GM23338 (cell line): ENCODE measurements at regions not wholly inside any gene's neighbourhood (a gene's known extent, or its start where the extent isn't known, plus 50 kb on each side); places are given as distances from the start of the nearest gene placed in this dataset.

Experiments
- ATAC-seq: fragments of 200-7000 bp; cut with Tn5 transposase; 3 replicates; pipeline ENCODE4 v1.9.1; 2020
- DNase-seq: peaks from one replicate; pipeline ENCODE4 v3.0.0-alpha.2; 2015; ENCODE audit warnings: low spot score
- H2AFZ ChIP-seq: fragments of 200-600 bp; sonication (generic); 2 replicates; pipeline ENCODE4 v1.8.0; 2016; ENCODE audit warnings: antibody characterized with exemption, mild to moderate bottlenecking, moderate library complexity
- H3F3A ChIP-seq: fragments of 200-600 bp; sonication (generic); replicated peaks from 2 replicates; pipeline ENCODE4 v1.8.0; 2017; ENCODE audit warnings: antibody characterized with exemption, mixed run types, low read depth
- H3K27ac ChIP-seq: fragments of 200-600 bp; sonication (generic); 2 replicates; pipeline ENCODE4 v1.6.1; 2016; ENCODE audit warnings: low read depth
- H3K27me3 ChIP-seq: fragments of 200-600 bp; sonication (generic); 2 replicates; pipeline ENCODE4 v1.8.0; 2016; ENCODE audit warnings: mild to moderate bottlenecking, mixed run types, moderate library complexity; ENCODE audit not compliant: insufficient read depth
- H3K36me3 ChIP-seq: fragments of 200-600 bp; sonication (generic); 2 replicates; pipeline ENCODE4 v1.8.0; 2016; ENCODE audit warnings: mild to moderate bottlenecking; ENCODE audit not compliant: insufficient read depth
- H3K4me1 ChIP-seq: fragments of 200-600 bp; sonication (generic); 2 replicates; pipeline ENCODE4 v1.8.0; 2016; ENCODE audit warnings: mild to moderate bottlenecking, moderate library complexity; ENCODE audit not compliant: insufficient read depth
- H3K4me2 ChIP-seq: fragments of 200-600 bp; sonication (generic); 2 replicates; pipeline ENCODE4 v1.7.1; 2017; ENCODE audit warnings: mixed run types
- H3K4me3 ChIP-seq: fragments of 200-600 bp; sonication (generic); 2 replicates; pipeline ENCODE4 v1.6.1; 2016; ENCODE audit warnings: mixed run types
- H3K79me2 ChIP-seq: fragments of 200-600 bp; sonication (generic); replicated peaks from 2 replicates; pipeline ENCODE4 v1.8.0; 2017; ENCODE audit warnings: mild to moderate bottlenecking; ENCODE audit not compliant: insufficient read depth
- H3K9me2 ChIP-seq: fragments of 200-600 bp; sonication (generic); 2 replicates; pipeline ENCODE4 v1.8.0; 2017; ENCODE audit not compliant: insufficient read depth
- H4K20me1 ChIP-seq: fragments of 200-600 bp; sonication (generic); replicated peaks from 2 replicates; pipeline ENCODE4 v1.8.0; 2017; ENCODE audit warnings: mild to moderate bottlenecking; ENCODE audit not compliant: insufficient read depth
- H3K27ac Mint-ChIP-seq: 2 replicates; pipeline ENCODE4 v1.8.0; 2020; ENCODE audit warnings: inconsistent platforms, mild to moderate bottlenecking, moderate library complexity, mixed read lengths
- H3K27me3 Mint-ChIP-seq: 3 replicates; pipeline ENCODE4 v1.8.0; 2022; ENCODE audit warnings: low read depth, mild to moderate bottlenecking, moderate library complexity, mixed read lengths, inconsistent platforms; ENCODE audit not compliant: insufficient read depth, poor library complexity
- H3K36me3 Mint-ChIP-seq: 3 replicates; pipeline ENCODE4 v1.8.0; 2021; ENCODE audit warnings: low read depth, mild to moderate bottlenecking, inconsistent platforms, moderate library complexity, mixed read lengths
- H3K4me1 Mint-ChIP-seq: 3 replicates; pipeline ENCODE4 v1.8.0; 2020; ENCODE audit warnings: mild to moderate bottlenecking, inconsistent platforms, mixed read lengths
- H3K4me3 Mint-ChIP-seq: 3 replicates; pipeline ENCODE4 v1.8.0; 2021; ENCODE audit warnings: moderate library complexity, mild to moderate bottlenecking, inconsistent platforms, mixed read lengths
- H3K9me3 Mint-ChIP-seq: 3 replicates; pipeline ENCODE4 v1.8.0; 2020; ENCODE audit warnings: moderate library complexity, mild to moderate bottlenecking, inconsistent platforms, mixed read lengths
- CREB1 ChIP-seq: fragments of 250-450 bp; sonication (Bioruptor Pico); IDR thresholded peaks from 2 replicates; pipeline ENCODE4 v1.5.0; 2020; ENCODE audit warnings: low read depth, mild to moderate bottlenecking, moderate library complexity
- EZH2 ChIP-seq: fragments of 200-600 bp; sonication (generic); IDR thresholded peaks from one replicate; pipeline ENCODE4 v1.8.0; 2017; ENCODE audit warnings: antibody characterized with exemption, mild to moderate bottlenecking, low read depth; ENCODE audit not compliant: unreplicated experiment
- EZH2phosphoT487 ChIP-seq: fragments of 200-600 bp; sonication (generic); IDR thresholded peaks from one replicate; pipeline ENCODE4 v1.8.1; 2018; ENCODE audit warnings: antibody characterized with exemption; ENCODE audit not compliant: unreplicated experiment
- JUNB ChIP-seq: IDR thresholded peaks from one replicate; pipeline ENCODE4 v1.6.1; 2016; ENCODE audit warnings: antibody characterized with exemption; ENCODE audit not compliant: unreplicated experiment
- NANOG ChIP-seq: IDR thresholded peaks from 2 replicates; pipeline ENCODE4 v1.6.1; 2016; ENCODE audit warnings: antibody characterized with exemption, borderline replicate concordance
- POLR2AphosphoS5 ChIP-seq: IDR thresholded peaks from 2 replicates; pipeline ENCODE4 v1.6.1; 2016; ENCODE audit warnings: antibody characterized with exemption, low read depth
- STAT1 ChIP-seq: IDR thresholded peaks from one replicate; pipeline ENCODE4 v1.6.1; 2016; ENCODE audit warnings: antibody characterized with exemption; ENCODE audit not compliant: unreplicated experiment
- ZNF331 ChIP-seq: fragments of 250-450 bp; sonication (Bioruptor Pico); IDR thresholded peaks from 2 replicates; pipeline ENCODE4 v1.5.0; 2020; ENCODE audit warnings: low read depth, mild to moderate bottlenecking, moderate library complexity
- TF ChIP-seq, protein P1 (sequence below): IDR thresholded peaks from 2 replicates; pipeline ENCODE4 v1.6.1; 2016; ENCODE audit warnings: antibody characterized with exemption
- TF ChIP-seq, protein P2 (sequence below): fragments of 250-450 bp; sonication (Bioruptor Pico); IDR thresholded peaks from 2 replicates; pipeline ENCODE4 v1.5.0; 2020; ENCODE audit warnings: mild to moderate bottlenecking, moderate library complexity
- TF ChIP-seq, protein P3 (sequence below): IDR thresholded peaks from one replicate; pipeline ENCODE4 v1.6.1; 2018; ENCODE audit warnings: antibody characterized with exemption; ENCODE audit not compliant: unreplicated experiment

DNA sequence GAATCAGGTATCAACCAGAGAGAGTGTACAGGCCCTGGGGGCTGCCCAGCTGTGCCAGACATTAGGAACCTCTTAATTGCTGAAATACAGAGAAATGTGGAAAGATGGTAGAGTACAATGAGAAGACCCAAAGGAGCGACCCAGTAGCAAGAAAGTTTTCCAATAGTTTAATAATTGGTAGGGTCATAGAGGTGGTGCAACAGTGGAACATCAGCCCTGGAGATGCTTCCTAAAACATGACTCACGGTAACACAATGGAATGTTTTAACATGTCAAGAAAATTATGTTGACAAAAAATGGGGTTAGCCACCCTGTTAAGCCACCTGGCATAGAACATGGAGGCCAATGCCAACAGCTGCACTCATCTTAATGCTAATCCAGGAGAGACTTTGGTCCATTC is 284.1 kb downstream of the ELAVL2 start:
- Histone ChIP-seq H3K4me1 (peaks cover 5% of the 10 kb centered on the region), H2AFZ (no peak overlapping the region), H3K36me3 (no peaks in the 10 kb centered on the region), H3K27ac (no peak overlapping the region), H4K20me1 (no peaks in the 10 kb centered on the region), H3K4me2 (no peak overlapping the region), H3K9me2 (peaks cover 5% of the 10 kb centered on the region; the same call in 1 of the 2 replicates), H3K79me2 (no peaks in the 10 kb centered on the region), H3K4me3 (no peak overlapping the region), H3K27me3 (peaks cover 18% of the 10 kb centered on the region), H3F3A (no peaks in the 10 kb centered on the region)
- Mint-ChIP-seq H3K27me3 (peaks cover 8% of the 10 kb centered on the region), H3K9me3 (no peaks in the 10 kb centered on the region), H3K4me3 (no peak overlapping the region), H3K27ac (no peak overlapping the region), H3K4me1 (peaks cover 31% of the 10 kb centered on the region), H3K36me3 (no peaks in the 10 kb centered on the region)
- DNase-seq (no peak), ATAC-seq (no peak)
- TF ChIP-seq EZH2phosphoT487 (no peak), CREB1 (CRISPR knock-in tag) (no peak), ZNF331 (CRISPR knock-in tag) (no peak), NANOG (no peak), EZH2 (no peak), STAT1 (no peak), POLR2AphosphoS5 (no peak), JUNB (no peak)
- TF ChIP-seq, protein P1, sequence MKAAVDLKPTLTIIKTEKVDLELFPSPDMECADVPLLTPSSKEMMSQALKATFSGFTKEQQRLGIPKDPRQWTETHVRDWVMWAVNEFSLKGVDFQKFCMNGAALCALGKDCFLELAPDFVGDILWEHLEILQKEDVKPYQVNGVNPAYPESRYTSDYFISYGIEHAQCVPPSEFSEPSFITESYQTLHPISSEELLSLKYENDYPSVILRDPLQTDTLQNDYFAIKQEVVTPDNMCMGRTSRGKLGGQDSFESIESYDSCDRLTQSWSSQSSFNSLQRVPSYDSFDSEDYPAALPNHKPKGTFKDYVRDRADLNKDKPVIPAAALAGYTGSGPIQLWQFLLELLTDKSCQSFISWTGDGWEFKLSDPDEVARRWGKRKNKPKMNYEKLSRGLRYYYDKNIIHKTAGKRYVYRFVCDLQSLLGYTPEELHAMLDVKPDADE, result no peak
- TF ChIP-seq, protein P2, sequence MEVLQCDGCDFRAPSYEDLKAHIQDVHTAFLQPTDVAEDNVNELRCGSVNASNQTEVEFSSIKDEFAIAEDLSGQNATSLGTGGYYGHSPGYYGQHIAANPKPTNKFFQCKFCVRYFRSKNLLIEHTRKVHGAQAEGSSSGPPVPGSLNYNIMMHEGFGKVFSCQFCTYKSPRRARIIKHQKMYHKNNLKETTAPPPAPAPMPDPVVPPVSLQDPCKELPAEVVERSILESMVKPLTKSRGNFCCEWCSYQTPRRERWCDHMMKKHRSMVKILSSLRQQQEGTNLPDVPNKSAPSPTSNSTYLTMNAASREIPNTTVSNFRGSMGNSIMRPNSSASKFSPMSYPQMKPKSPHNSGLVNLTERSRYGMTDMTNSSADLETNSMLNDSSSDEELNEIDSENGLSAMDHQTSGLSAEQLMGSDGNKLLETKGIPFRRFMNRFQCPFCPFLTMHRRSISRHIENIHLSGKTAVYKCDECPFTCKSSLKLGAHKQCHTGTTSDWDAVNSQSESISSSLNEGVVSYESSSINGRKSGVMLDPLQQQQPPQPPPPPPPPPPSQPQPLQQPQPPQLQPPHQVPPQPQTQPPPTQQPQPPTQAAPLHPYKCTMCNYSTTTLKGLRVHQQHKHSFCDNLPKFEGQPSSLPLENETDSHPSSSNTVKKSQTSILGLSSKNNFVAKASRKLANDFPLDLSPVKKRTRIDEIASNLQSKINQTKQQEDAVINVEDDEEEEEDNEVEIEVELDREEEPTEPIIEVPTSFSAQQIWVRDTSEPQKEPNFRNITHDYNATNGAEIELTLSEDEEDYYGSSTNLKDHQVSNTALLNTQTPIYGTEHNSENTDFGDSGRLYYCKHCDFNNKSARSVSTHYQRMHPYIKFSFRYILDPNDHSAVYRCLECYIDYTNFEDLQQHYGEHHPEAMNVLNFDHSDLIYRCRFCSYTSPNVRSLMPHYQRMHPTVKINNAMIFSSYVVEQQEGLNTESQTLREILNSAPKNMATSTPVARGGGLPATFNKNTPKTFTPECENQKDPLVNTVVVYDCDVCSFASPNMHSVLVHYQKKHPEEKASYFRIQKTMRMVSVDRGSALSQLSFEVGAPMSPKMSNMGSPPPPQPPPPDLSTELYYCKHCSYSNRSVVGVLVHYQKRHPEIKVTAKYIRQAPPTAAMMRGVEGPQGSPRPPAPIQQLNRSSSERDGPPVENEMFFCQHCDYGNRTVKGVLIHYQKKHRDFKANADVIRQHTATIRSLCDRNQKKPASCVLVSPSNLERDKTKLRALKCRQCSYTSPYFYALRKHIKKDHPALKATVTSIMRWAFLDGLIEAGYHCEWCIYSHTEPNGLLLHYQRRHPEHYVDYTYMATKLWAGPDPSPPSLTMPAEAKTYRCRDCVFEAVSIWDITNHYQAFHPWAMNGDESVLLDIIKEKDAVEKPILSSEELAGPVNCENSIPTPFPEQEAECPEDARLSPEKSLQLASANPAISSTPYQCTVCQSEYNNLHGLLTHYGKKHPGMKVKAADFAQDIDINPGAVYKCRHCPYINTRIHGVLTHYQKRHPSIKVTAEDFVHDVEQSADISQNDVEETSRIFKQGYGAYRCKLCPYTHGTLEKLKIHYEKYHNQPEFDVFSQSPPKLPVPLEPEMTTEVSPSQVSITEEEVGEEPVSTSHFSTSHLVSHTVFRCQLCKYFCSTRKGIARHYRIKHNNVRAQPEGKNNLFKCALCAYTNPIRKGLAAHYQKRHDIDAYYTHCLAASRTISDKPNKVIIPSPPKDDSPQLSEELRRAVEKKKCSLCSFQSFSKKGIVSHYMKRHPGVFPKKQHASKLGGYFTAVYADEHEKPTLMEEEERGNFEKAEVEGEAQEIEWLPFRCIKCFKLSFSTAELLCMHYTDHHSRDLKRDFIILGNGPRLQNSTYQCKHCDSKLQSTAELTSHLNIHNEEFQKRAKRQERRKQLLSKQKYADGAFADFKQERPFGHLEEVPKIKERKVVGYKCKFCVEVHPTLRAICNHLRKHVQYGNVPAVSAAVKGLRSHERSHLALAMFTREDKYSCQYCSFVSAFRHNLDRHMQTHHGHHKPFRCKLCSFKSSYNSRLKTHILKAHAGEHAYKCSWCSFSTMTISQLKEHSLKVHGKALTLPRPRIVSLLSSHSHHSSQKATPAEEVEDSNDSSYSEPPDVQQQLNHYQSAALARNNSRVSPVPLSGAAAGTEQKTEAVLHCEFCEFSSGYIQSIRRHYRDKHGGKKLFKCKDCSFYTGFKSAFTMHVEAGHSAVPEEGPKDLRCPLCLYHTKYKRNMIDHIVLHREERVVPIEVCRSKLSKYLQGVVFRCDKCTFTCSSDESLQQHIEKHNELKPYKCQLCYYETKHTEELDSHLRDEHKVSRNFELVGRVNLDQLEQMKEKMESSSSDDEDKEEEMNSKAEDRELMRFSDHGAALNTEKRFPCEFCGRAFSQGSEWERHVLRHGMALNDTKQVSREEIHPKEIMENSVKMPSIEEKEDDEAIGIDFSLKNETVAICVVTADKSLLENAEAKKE (CRISPR knock-in tag), result no peak
- TF ChIP-seq, protein P3, sequence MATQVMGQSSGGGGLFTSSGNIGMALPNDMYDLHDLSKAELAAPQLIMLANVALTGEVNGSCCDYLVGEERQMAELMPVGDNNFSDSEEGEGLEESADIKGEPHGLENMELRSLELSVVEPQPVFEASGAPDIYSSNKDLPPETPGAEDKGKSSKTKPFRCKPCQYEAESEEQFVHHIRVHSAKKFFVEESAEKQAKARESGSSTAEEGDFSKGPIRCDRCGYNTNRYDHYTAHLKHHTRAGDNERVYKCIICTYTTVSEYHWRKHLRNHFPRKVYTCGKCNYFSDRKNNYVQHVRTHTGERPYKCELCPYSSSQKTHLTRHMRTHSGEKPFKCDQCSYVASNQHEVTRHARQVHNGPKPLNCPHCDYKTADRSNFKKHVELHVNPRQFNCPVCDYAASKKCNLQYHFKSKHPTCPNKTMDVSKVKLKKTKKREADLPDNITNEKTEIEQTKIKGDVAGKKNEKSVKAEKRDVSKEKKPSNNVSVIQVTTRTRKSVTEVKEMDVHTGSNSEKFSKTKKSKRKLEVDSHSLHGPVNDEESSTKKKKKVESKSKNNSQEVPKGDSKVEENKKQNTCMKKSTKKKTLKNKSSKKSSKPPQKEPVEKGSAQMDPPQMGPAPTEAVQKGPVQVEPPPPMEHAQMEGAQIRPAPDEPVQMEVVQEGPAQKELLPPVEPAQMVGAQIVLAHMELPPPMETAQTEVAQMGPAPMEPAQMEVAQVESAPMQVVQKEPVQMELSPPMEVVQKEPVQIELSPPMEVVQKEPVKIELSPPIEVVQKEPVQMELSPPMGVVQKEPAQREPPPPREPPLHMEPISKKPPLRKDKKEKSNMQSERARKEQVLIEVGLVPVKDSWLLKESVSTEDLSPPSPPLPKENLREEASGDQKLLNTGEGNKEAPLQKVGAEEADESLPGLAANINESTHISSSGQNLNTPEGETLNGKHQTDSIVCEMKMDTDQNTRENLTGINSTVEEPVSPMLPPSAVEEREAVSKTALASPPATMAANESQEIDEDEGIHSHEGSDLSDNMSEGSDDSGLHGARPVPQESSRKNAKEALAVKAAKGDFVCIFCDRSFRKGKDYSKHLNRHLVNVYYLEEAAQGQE, result no peak
